ENCODE measurements at regions not wholly inside any gene's neighbourhood (a gene's known extent, or its start where the extent isn't known, plus 50 kb on each side); places are given as distances from the start of the nearest gene placed in this dataset.

DNA sequence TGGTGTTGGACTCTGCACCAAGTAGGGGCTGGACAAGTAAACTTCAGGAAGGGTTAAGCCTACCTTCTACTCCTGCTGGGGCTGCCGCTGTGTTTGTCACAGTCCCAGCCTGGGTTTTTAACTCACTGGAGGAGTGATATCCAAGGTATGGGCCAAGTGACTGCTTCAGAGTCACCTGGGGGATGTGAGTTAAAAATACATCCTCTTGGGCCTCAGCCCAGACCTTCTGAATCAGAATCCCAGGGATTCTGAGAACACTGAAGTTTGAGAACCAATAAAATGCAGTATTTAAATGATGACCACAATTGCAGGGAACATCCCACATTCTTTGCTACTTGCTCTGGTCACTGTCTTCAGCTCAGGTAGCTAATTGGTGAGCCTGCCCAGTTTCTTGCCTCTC, 95.1 kb upstream of the DNAH5 start:
- H3K27me3 ChIP-seq (replicated peaks; ENCODE audit: insufficient read depth, low read depth, low read length, poor library complexity), result no peaks in the 10 kb centered on the region
- no peaks in the 10 kb centered on the region for H3K9me3 ChIP-seq (ENCODE audit: low read depth, low read length, poor library complexity, severe bottlenecking)
- H3K4me3 ChIP-seq (ENCODE audit: low read depth, low read length, poor library complexity, severe bottlenecking), result no peak overlapping the region
- H3K36me3 ChIP-seq (ENCODE audit: insufficient read depth, low read length, poor library complexity, severe bottlenecking), result no peaks in the 10 kb centered on the region
- no peak for DNase-seq (ENCODE audit: low spot score)
- peaks cover 12% of the 10 kb centered on the region for H3K4me1 ChIP-seq (ENCODE audit: insufficient read depth, low read length, poor library complexity, severe bottlenecking)
- ChIA-PET CTCF (no interaction called here), POLR2A (ENCODE audit: low non-redundant PET) (no interaction called here)
- no peak overlapping the region for H3K27ac ChIP-seq (ENCODE audit: low read depth, low read length, poor library complexity, severe bottlenecking)
- no TSS peak for BruUV-seq (replicated peaks)
- TF ChIP-seq, protein P1, sequence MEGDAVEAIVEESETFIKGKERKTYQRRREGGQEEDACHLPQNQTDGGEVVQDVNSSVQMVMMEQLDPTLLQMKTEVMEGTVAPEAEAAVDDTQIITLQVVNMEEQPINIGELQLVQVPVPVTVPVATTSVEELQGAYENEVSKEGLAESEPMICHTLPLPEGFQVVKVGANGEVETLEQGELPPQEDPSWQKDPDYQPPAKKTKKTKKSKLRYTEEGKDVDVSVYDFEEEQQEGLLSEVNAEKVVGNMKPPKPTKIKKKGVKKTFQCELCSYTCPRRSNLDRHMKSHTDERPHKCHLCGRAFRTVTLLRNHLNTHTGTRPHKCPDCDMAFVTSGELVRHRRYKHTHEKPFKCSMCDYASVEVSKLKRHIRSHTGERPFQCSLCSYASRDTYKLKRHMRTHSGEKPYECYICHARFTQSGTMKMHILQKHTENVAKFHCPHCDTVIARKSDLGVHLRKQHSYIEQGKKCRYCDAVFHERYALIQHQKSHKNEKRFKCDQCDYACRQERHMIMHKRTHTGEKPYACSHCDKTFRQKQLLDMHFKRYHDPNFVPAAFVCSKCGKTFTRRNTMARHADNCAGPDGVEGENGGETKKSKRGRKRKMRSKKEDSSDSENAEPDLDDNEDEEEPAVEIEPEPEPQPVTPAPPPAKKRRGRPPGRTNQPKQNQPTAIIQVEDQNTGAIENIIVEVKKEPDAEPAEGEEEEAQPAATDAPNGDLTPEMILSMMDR (conservative IDR thresholded peaks at IDR 0.05; ENCODE audit: low read depth, low read length), result no peak
- TF ChIP-seq EZH2 (IDR thresholded peaks at IDR 0.05; ENCODE audit: borderline replicate concordance, low read depth, low read length, poor library complexity, severe bottlenecking), result no peak
- intact Hi-C loops (cut with micrococcal nuclease; ENCODE audit: unreplicated experiment), result no loop called here

- Histone ChIP-seq H3K27ac (ENCODE audit: low read depth, low read length, poor library complexity, severe bottlenecking) (no peak overlapping the region), H3K36me3 (ENCODE audit: insufficient read depth, low read length, poor library complexity, severe bottlenecking) (no peaks in the 10 kb centered on the region), H3K9me3 (ENCODE audit: low read depth, low read length, poor library complexity, severe bottlenecking) (no peaks in the 10 kb centered on the region), H3K4me3 (ENCODE audit: low read depth, low read length, poor library complexity, severe bottlenecking) (no peak overlapping the region), H3K27me3 (replicated peaks; ENCODE audit: insufficient read depth, low read depth, low read length, poor library complexity) (no peaks in the 10 kb centered on the region), H3K4me1 (ENCODE audit: insufficient read depth, low read length, poor library complexity, severe bottlenecking) (peaks cover 12% of the 10 kb centered on the region)
- POLR2A ChIA-PET (ENCODE audit: low non-redundant PET), result no interaction called here
- CTCF ChIA-PET, result no interaction called here
- DNase-seq (ENCODE audit: low spot score), result no peak
- intact Hi-C loops (cut with micrococcal nuclease; ENCODE audit: unreplicated experiment), result no loop called here
- TF ChIP-seq, protein P1 (conservative IDR thresholded peaks at IDR 0.05; ENCODE audit: low read depth, low read length), result no peak
- no peak for TF ChIP-seq EZH2 (IDR thresholded peaks at IDR 0.05; ENCODE audit: borderline replicate concordance, low read depth, low read length, poor library complexity, severe bottlenecking)
- BruUV-seq (replicated peaks), result no TSS peak
Observed at GRCh38 chr5:14039063-14039462, 94.6 kb upstream of the DNAH5 start.

DNA sequence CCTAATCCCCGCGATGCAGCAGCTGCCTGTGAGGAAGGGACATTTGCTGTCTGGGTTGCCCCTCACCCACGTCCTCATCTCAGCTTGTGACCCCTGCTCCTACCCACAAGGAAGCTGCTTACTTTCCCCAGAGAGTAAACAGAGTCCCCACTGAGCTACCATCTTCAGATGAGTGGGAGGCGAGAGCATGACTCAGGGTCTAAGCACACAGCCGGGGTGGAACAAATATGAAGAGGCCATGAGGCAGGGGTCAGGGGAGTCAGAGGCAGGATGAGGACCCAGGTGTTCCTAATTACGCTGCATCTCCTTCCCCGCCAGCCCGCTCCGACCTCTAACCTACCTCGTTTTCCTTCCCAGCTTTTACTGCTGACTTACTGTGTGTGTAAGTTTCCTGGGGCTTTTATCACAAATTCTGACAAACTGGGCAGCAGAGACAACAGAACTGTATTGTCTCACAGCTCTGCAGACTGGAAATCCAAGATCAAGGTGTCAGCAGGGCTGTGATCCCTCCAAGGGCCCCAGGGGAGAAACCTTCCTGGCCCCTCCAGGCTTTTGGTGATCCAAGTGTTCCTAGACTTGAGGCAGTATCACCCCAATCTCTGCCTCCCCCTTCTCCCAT, 94.0 kb upstream of the DNAH5 start:
- ChIA-PET CTCF (no interaction called here), POLR2A (ENCODE audit: low non-redundant PET) (no interaction called here)
- H3K36me3 ChIP-seq (ENCODE audit: insufficient read depth, low read length, poor library complexity, severe bottlenecking), result no peaks in the 10 kb centered on the region
- H3K27ac ChIP-seq (ENCODE audit: low read depth, low read length, poor library complexity, severe bottlenecking), result no peak overlapping the region
- no peak overlapping the region for H3K4me3 ChIP-seq (ENCODE audit: low read depth, low read length, poor library complexity, severe bottlenecking)
- DNase-seq (ENCODE audit: low spot score), result no peak
- H3K4me1 ChIP-seq (ENCODE audit: insufficient read depth, low read length, poor library complexity, severe bottlenecking), result peaks cover 12% of the 10 kb centered on the region
- H3K27me3 ChIP-seq (replicated peaks; ENCODE audit: insufficient read depth, low read depth, low read length, poor library complexity), result no peaks in the 10 kb centered on the region
- H3K9me3 ChIP-seq (ENCODE audit: low read depth, low read length, poor library complexity, severe bottlenecking), result no peaks in the 10 kb centered on the region
- no TSS peak for BruUV-seq (replicated peaks)
- TF ChIP-seq EZH2 (IDR thresholded peaks at IDR 0.05; ENCODE audit: borderline replicate concordance, low read depth, low read length, poor library complexity, severe bottlenecking), result no peak
- TF ChIP-seq, protein P1 (conservative IDR thresholded peaks at IDR 0.05; ENCODE audit: low read depth, low read length), result no peak
- intact Hi-C loops (cut with micrococcal nuclease; ENCODE audit: unreplicated experiment), result no loop called here
